Cerebellar cortex (tissue), 1 donor: ENCODE measurements at regions not wholly inside any gene's neighbourhood (a gene's known extent, or its start where the extent isn't known, plus 50 kb on each side); places are given as distances from the start of the nearest gene placed in this dataset.
A peak's percentile ranks its signal among the peaks of the same experiment; 100 is the strongest.
"Not testable (repeated sequence)": the region's sequence is repeated elsewhere in the genome, so short reads cannot be mapped to it uniquely, and the experiment has no call there.

Experiments
- DNase-seq: peaks from one replicate; pipeline ENCODE4 v3.0.0-alpha.2; 2015; ENCODE audit warnings: low spot score

GRCh38 chr3:147333098-147333497 is 73.2 kb downstream of the ZIC4 start:
- DNase-seq: no peak

GRCh38 chr3:147328711-147329110 is 77.6 kb downstream of the ZIC4 start:
- no peak for DNase-seq

GRCh38 chr3:147324356-147324755 is 82.0 kb downstream of the ZIC4 start:
- no peak for DNase-seq

GRCh38 chr3:147318900-147319299 is 87.4 kb downstream of the ZIC4 start:
- no peak for DNase-seq

- not testable (repeated sequence) for DNase-seq
Measured at GRCh38 chr3:147317080-147317479, 89.3 kb downstream of the ZIC4 start.

- no peak for DNase-seq
Measured at GRCh38 chr3:147313513-147313912, 92.8 kb downstream of the ZIC4 start.

- no peak for DNase-seq
Measured at GRCh38 chr3:147312786-147313280, 93.5 kb downstream of the ZIC4 start.

- no peak for DNase-seq
Measured at GRCh38 chr3:147311716-147312115, 94.6 kb downstream of the ZIC4 start.

- no peak for DNase-seq
Measured at GRCh38 chr3:147305533-147306250, 100.7 kb downstream of the ZIC4 start.

- no peak for DNase-seq
Measured at GRCh38 chr3:147304756-147305155, 101.6 kb downstream of the ZIC4 start.

- no peak for DNase-seq
Measured at GRCh38 chr3:147301781-147302180, 104.6 kb downstream of the ZIC4 start.

GRCh38 chr3:147299656-147300055 is 106.7 kb downstream of the ZIC4 start:
- DNase-seq: no peak

GRCh38 chr3:147298511-147298982 is 107.8 kb downstream of the ZIC4 start:
- DNase-seq: no peak

- peak; percentile 54 for DNase-seq
Measured at GRCh38 chr3:147297761-147298350, 108.5 kb downstream of the ZIC4 start.

GRCh38 chr3:147287370-147287769 is 119.0 kb downstream of the ZIC4 start:
- DNase-seq: not testable (repeated sequence)

GRCh38 chr3:147269907-147270306 is 136.4 kb downstream of the ZIC4 start:
- no peak for DNase-seq

GRCh38 chr3:147267434-147267833 is 138.9 kb downstream of the ZIC4 start:
- no peak for DNase-seq

- DNase-seq: no peak
Measured at GRCh38 chr3:147257944-147258343, 148.4 kb downstream of the ZIC4 start.

- no peak for DNase-seq
Measured at GRCh38 chr3:147256739-147257138, 149.6 kb downstream of the ZIC4 start.

GRCh38 chr3:147246906-147247305 is 159.4 kb downstream of the ZIC4 start:
- no peak for DNase-seq

- DNase-seq: not testable (repeated sequence)
Measured at GRCh38 chr3:147245638-147246037, 160.7 kb downstream of the ZIC4 start.

- not testable (repeated sequence) for DNase-seq
Measured at GRCh38 chr3:147245022-147245421, 161.3 kb downstream of the ZIC4 start.

- DNase-seq: no peak
Measured at GRCh38 chr3:147244397-147244796, 161.9 kb downstream of the ZIC4 start.

GRCh38 chr3:147240581-147240980 is 165.8 kb downstream of the ZIC4 start:
- DNase-seq: no peak
